Psoas muscle (tissue), 7 donors: ENCODE measurements at regions not wholly inside any gene's neighbourhood (a gene's known extent, or its start where the extent isn't known, plus 50 kb on each side); places are given as distances from the start of the nearest gene placed in this dataset.
A peak's percentile ranks its signal among the peaks of the same experiment; 100 is the strongest.

Source experiments
- ATAC-seq, 4 donors: fragments of 200-7000 bp; cut with Tn5 transposase; one replicate each; pipeline ENCODE4 v1.9.1; 2020; ENCODE audit warnings: moderate library complexity in 3 of 4, mild to moderate bottlenecking in 2 of 4
- DNase-seq, 2 donors: peaks; one replicate each; pipeline ENCODE4 v3.0.0-alpha.2; 2020
- H3K27ac ChIP-seq: fragments of 200-600 bp; one replicate; pipeline ENCODE4 v1.8.0; 2022
- H3K27me3 ChIP-seq, 3 donors: fragments of 200-600 bp in 1 of 3; one replicate each; pipeline versions ENCODE4 v1.6.1 to v1.8.0; 2013 to 2022; ENCODE audit warnings: low read length in 2 of 3, mild to moderate bottlenecking in 2 of 3, moderate library complexity in 1 of 3; ENCODE audit not compliant: insufficient read depth in 3 of 3
- H3K36me3 ChIP-seq, 2 donors: fragments of 200-600 bp in 1 of 2; one replicate each; pipeline versions ENCODE4 v1.6.1 to v1.8.0; 2013 to 2022; ENCODE audit warnings: low read depth in 1 of 2, mild to moderate bottlenecking in 1 of 2, moderate library complexity in 1 of 2; ENCODE audit not compliant: insufficient read depth in 1 of 2
- H3K4me1 ChIP-seq: fragments of 200-600 bp; one replicate; pipeline ENCODE4 v1.8.0; 2022
- H3K4me3 ChIP-seq: fragments of 200-600 bp; one replicate; pipeline ENCODE4 v1.8.0; 2022; ENCODE audit warnings: mild to moderate bottlenecking
- H3K9me3 ChIP-seq: fragments of 200-600 bp; one replicate; pipeline ENCODE4 v1.8.0; 2022
- WGBS, 3 donors: extraction: QIAGEN DNeasy Blood & Tissue Kit; methylation state at CpG; one replicate each; pipeline versions ENCODE4 v1.1.6 to v1.1.7; 2013; 5-methylcytosine and 5-hydroxymethylcytosine counted together
- intact Hi-C, 2 donors: fragments of 100-400 bp; cut with DNase I; formaldehyde crosslinking; loops; one replicate each; pipeline versions ENCODE4 v1.11.0 to v1.14.2; 2022
- TF ChIP-seq, protein P1 (sequence below): fragments of 200-600 bp; IDR thresholded peaks from one replicate; pipeline ENCODE4 v1.8.0; 2022; ENCODE audit warnings: antibody characterized with exemption
- donor health status: healthy with polysubstance abuse.
- donor health status: DM: no; HTN: no; CAD: no; lungs with moderate emphysema.
- donor health status: Bipolar disorder and iron deficiency.
- donor health status: healthy.
- donor health status: DM: yes; HTN: yes; CAD: no.
- donor health status: DM: no; HTN: no; CAD: no.
- donor health status: DM: yes; HTN: yes; CAD: no.

DNA sequence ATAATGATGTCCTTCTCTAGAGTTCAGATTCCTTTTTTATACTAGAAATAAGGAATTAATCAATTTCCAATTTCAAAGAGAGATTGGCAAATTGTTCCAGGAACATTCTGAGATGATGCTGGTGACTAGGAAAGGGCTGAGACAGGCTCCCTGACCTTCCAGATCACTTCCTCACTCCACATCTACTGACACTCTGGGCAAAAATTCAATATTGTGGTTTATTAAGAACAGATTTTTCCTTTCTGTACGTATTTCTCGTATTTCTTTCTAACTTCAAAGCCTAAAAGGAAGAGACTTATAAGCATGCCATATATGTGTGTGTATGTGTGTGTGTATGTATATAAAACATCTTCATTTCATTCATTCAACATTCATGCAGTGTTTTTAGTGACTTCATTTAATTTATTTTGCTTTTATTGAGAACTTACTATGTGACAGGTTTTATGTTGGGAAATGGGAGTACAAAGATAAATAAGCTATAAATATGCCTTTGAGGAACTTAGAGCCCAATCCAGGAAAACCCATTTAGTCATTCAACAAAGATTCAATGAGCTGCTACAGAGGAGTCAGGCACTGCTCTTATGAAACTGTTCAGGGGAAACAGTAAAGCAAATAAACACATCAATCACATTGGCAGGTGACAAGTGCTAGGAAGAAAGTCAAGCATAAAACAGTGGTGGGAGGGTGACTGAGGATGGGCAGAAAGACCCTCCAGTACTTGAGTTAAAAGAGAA is 137.9 kb downstream of the RDH14 start:
- H3K4me1 ChIP-seq, result no peaks in the 10 kb centered on the region
- H3K27ac ChIP-seq, result no peak overlapping the region
- intact Hi-C loops, result loop anchor here in 1 of 2 donors (10.0 kb wide), 1 partner anchor 302 kb away; no protein-coding TSS in a partner anchor
- H3K9me3 ChIP-seq, result no peaks in the 10 kb centered on the region
- DNase-seq (no peak), ATAC-seq (no peak)
- TF ChIP-seq, protein P1, sequence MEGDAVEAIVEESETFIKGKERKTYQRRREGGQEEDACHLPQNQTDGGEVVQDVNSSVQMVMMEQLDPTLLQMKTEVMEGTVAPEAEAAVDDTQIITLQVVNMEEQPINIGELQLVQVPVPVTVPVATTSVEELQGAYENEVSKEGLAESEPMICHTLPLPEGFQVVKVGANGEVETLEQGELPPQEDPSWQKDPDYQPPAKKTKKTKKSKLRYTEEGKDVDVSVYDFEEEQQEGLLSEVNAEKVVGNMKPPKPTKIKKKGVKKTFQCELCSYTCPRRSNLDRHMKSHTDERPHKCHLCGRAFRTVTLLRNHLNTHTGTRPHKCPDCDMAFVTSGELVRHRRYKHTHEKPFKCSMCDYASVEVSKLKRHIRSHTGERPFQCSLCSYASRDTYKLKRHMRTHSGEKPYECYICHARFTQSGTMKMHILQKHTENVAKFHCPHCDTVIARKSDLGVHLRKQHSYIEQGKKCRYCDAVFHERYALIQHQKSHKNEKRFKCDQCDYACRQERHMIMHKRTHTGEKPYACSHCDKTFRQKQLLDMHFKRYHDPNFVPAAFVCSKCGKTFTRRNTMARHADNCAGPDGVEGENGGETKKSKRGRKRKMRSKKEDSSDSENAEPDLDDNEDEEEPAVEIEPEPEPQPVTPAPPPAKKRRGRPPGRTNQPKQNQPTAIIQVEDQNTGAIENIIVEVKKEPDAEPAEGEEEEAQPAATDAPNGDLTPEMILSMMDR, result no peak
- 80 to 87% (median 84%) methylated on average over 2 of the region's 2 CpGs for WGBS, 3 donors
- H3K36me3 ChIP-seq, result no peaks in the 10 kb centered on the region
- no peaks in the 10 kb centered on the region for H3K27me3 ChIP-seq
- H3K4me3 ChIP-seq, result no peak overlapping the region

DNA sequence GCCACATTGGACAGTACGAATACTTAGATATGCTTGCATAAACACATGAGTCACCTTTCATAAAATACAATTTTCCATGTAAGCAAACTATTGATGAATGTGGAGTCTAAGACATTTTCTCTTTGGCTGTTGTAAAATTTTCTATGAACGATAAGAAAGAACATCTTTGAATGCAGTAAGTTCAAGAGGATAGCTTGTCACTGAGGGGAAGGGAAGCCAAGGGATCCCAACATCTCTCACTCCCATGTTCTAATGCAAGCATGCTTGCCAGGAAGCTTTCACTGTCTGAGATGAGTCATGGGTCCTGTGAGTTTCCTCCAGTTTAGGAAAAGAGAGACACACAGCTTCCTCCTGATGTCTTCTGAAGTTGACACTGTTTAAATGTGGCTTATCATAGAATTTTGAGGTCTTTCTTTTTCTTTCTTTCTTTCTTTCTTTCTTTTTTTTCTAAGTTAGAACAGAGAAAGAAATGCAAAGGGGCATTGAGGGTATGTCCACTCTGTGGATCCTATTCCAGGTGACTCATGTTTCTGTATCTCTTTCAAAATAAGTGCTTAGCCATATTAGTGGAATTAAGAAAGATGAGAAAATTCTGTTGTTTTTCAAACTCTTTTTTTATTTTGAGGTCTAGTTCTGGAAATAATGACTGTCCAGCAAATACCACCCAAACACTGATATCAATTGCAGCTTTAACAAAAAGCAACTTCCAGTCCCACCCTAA is 146.6 kb downstream of the RDH14 start:
- DNase-seq (no peak), ATAC-seq (peak; percentile 58 to 81 (median 68))
- H3K4me3 ChIP-seq, result no peak overlapping the region
- H3K9me3 ChIP-seq, result no peaks in the 10 kb centered on the region
- WGBS, 3 donors, result 50 to 63% (median 51%) methylated on average over 2 of the region's 2 CpGs
- H3K27me3 ChIP-seq, result no peaks in the 10 kb centered on the region
- H3K36me3 ChIP-seq, result no peaks in the 10 kb centered on the region
- H3K27ac ChIP-seq, result no peak overlapping the region
- H3K4me1 ChIP-seq, result no peaks in the 10 kb centered on the region
- intact Hi-C loops, result no loop called here
- TF ChIP-seq, protein P1, result no peak

DNA sequence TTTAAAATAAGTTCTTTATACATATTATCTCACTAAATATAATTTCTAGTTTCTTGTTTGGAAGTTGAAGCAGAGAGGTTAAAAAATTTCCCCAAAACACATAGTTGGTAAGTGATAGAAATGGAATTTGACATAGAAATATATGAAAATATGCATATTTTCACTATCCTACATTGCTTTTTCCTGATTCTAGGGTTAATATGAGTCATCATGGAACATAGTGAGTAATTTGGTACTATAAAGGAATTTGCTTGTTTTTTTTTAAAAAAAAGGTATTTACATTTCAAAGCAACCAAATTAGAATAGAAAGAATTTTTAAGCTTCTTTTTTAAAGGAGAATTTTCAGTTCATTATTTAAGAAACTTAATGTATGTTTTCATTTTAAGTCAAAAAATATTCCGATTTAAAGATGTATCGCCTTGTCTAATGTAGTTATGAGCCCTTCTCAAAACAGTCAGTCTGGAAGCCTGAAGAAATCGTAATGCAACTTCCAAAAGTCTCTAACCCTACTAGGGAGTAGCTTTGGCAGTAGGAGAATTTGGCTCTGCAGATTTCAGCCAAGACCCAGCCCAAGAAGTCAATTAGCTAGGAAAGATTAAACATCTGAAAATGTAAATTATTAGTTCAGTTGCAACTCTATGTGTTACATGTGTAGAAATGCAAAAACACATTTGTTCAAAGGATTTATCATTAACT is 147.3 kb downstream of the RDH14 start:
- H3K4me3 ChIP-seq, result no peak overlapping the region
- TF ChIP-seq, protein P1, result no peak
- H3K36me3 ChIP-seq, result no peaks in the 10 kb centered on the region
- no peaks in the 10 kb centered on the region for H3K4me1 ChIP-seq
- ATAC-seq, result peak in 1 of 4 donors; percentile 8
- H3K27me3 ChIP-seq, result no peaks in the 10 kb centered on the region
- no peaks in the 10 kb centered on the region for H3K9me3 ChIP-seq
- WGBS, 3 donors, result 75 to 82% (median 78%) methylated on average over 3 of the region's 3 CpGs
- DNase-seq, result no peak
- no peak overlapping the region for H3K27ac ChIP-seq
- intact Hi-C loops, result no loop called here

DNA sequence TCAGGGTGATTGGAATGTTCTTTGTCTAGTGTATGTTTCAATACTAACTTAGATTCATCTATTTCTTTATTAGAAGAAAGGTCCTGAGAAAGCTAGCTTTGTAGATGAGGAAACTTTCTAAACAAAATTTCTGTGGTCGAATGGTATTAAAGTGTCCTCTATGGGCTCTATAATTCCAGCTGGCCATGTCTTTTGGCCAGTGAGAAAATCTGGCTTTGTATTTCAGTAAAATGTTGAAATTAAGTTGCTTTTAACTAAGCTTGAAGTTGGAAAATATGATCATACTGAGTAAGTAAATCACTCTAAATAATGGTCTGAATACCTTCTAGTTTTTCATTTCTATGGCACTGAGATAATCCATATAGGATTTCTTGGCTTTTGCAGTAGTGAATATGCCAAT is 148.8 kb downstream of the RDH14 start:
- Histone ChIP-seq H3K36me3 (no peaks in the 10 kb centered on the region), H3K27ac (no peak overlapping the region), H3K4me3 (no peak overlapping the region), H3K4me1 (no peaks in the 10 kb centered on the region), H3K9me3 (no peaks in the 10 kb centered on the region), H3K27me3 (no peaks in the 10 kb centered on the region)
- ATAC-seq (no peak), DNase-seq (no peak)
- intact Hi-C loops, result no loop called here
- TF ChIP-seq, protein P1, result no peak
- WGBS, 3 donors, result 41 to 55% (median 47%) methylated on average over 1 of the region's 1 CpG
